GM20431 (cell line): ENCODE measurements at regions not wholly inside any gene's neighbourhood (a gene's known extent, or its start where the extent isn't known, plus 50 kb on each side); places are given as distances from the start of the nearest gene placed in this dataset.

ENCODE experiments used
- in situ Hi-C: fragments of 300-500 bp; cut with MseI, MboI; formaldehyde crosslinking; loops from one replicate; pipeline ENCODE4 v1.15.0; 2020; ENCODE audit warnings: low sequenced_read_pairs; ENCODE audit not compliant: unreplicated experiment

DNA sequence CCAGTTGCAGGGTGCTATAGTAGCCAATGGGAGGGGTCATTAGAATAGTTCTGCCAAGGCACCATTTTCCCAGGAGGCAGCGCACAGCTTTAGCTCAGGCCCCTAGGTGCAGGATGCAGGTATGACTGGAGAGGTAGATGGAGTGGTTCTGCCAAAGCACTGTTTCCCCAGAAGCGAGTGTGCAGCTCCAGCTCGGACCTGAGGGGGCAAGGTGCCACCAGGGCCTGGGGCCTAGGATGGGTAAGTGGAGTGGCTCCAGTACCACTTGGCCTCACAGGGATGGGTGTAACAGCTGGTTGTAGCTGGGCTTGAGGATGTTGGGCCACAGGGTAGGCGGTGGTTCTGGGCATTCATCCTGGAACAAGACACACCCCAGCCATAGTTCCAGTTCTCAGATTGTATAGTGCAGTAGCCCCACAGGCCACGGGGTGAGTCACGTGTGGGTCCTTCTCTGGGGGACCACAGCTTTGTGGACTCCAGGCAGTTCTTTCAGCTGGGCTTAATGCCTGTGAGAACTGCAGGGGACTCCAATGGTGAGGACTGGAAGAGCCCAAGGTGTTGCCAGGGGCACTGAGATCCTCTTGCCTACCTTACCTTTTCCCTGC is 185.5 kb upstream of the ANKH start:
- in situ Hi-C loops, result no loop called here

DNA sequence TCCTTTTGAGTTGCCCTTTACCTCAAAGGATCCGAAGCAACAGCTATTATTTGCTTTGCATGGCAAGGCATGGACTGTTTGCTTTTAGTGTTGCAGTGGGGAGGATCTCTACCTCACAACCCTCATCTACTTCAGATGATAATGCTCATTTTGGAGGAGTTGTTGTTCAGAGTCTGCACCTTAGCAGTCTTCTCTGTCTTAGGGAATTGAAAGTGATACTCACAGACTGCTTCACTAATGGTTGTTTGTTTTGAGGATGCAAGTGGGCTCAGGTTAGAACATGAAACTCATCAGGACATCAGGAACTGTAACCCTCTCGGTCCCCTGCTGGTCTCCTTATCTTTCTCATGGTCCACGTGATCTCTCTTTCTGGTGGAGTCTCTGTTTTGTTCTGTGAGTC is 172.9 kb upstream of the ANKH start:
- in situ Hi-C loops, result no loop called here

DNA sequence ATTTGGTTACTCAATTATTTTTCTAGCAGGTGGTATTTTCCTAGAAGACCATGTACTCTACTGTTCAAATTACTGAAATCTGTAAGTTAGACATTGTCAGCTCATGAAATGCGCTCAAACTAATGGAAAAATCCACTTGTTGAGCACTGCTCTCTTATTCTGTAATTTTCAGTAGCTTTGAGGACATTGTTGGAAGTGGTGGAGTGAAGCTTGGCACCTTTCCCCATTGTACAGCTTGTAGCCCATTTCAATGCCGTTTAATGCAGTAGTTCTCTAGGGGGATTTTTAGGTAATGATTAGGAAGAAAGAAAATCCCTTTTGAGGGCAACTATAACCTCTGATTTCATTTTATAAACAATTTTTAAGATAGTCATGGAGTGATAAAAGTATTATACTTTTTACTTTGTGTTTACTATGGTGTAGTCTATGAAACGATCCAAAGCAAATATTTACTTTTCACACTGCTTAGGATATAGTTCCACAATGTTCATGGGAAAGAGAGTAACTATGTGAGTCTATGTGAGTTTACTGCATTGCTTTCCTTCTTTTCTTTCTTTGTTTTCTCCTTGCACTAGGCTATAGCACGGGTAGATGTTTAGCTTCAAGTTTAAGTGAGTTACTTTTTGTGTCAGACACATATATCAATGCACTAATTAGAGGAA is 165.8 kb upstream of the ANKH start:
- in situ Hi-C loops, result no loop called here

DNA sequence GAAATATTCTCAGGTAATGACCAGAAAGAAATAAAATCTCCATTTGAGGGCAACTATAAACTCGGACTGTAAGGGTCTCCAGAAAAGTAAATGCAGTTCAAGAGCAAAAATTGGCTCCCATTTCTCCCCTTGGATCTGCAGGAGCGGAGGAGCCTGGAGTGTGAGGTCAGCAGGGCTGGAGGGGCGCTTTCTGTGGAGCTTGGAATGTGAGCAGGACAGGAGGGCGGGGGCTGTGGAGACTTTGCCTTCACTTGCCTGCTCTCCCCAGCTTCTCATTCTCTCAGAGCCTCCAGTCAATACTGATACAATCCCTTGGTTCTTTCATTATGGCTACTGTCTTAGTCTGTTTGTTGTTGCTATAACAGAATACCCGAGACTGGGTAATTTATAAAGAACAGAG is 162.8 kb upstream of the ANKH start:
- in situ Hi-C loops, result no loop called here

DNA sequence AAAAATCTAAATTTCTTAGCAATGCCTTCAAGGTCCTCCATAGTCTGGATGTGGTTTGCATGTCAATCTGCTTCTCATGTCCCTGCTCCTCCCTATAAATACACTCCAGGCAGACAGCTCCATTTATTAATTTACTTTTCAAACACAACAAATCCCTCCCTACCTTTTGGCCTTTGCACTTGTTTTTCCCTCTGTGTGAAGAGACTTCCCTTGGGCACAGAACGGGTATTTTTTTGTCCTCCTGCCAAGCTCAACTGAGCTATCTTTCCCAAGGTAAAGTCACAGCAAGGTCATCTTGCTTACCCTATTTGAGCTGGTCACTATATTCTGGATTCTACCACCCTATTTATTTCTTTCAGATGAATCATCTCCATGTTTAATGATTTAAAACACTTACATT is 159.6 kb upstream of the ANKH start:
- in situ Hi-C loops, result no loop called here

DNA sequence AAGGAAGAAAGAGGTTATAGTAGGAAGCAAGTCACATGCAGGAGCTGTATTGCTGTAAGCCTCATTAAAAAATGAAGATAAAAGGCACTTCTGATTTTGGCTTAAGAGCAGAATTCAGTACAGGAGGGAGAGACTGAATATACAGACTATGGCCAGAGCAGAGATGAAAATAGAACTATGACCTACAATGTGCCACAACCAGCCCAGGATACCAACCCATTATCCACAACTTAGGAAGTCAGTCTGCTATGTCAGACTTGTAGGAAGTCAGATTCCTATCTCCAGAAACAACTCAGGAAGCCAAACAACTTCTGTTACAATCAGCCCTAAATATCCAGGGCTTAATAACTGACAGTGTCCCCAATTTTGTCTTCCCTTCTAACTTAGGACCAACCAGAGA is 156.2 kb upstream of the ANKH start:
- in situ Hi-C loops, result no loop called here

DNA sequence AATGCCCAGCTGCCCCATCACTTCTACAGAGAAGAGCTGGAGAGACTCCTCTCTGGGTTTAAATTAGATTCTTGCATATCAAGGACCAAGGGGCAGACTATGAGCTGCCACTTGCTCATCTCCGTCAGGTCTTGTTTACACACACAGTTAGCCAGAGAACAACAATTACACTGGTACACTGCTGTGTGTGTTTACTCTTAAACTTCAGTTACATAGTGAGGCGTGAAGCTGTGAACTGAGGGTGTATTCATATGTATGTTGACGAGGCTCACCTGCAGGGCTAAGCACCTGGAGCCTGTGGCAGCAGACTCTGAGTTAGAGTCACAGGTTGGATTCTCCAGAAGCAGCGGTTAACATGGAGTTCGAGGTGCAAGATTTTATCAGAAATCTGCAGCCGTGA is 155.4 kb upstream of the ANKH start:
- in situ Hi-C loops, result no loop called here

DNA sequence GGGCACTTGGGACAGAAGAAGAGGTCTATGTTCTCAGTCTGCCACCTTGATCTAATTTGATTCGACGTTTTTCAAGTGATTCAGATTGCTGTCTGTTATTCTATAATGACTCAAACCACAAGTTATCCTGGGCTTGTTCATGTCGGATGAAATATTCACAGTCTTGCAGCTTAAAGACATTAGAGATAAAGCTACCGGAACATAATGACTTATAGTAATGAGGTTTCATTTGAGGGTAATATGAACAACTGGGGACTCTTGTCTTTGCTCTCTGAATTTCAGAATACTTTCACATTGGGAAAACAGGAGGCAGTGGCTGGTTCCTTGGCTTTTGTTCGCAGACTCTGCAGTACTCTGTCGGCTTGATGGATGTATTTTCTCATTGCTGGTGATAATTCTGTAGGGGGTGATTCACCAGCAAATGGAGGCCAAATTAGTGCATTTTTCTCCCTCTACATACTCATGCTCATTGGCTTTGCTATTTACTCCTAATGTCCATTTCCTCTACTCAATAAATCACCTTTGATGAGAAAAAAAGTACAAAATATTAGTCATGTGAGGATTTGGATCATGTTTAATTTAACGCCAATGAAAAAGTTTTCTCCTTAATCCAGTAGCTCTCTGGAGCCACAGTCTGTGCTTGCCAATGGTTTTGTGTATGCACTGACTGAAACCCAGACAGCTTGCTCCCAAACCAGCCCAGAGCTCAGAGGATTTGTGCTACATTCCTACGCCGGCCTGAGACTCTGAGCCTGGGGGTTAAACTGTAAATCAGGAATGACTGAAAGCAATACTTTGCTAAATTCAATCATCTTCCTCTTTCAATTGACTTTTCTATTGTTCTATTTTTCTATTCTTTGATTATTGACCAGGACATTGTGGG is 154.7 kb upstream of the ANKH start:
- in situ Hi-C loops, result no loop called here

DNA sequence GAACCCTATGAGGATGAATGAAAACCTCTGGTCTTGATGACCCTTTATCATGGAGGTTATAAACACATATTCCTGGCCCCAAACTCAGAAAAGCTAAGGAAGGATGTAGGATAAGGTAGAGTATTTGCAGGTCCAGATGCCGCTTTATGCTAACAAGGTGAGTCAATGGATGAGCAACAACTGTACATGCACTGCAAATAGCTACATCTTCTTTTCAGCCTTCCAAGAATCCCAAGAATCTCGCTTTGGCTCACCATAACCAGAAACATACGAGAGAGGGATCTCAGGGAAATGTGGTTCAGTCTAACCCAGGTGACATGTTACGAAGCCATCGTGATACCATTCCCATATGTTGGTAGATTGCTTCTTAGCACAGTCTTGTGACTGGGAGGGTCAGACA is 152.3 kb upstream of the ANKH start:
- in situ Hi-C loops, result no loop called here

DNA sequence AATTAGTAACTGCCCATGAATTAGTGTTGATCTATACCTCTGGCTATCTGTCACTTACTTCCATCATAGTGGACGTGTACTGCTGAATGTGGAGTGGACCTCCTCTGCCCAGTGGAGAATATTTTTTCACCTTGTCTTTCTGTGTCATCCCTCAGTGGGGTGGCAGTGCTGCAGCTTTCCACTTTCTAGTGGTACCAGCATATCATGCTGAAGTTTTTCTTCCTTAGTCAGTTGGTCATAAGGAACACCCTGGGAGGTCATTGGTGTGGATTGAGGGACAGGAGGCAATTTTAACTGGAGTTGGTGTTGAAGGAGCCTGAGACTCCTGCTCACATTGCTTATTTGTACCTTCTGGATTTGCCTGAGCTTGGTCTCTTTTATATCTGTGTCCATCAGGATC is 151.7 kb upstream of the ANKH start:
- in situ Hi-C loops, result no loop called here

DNA sequence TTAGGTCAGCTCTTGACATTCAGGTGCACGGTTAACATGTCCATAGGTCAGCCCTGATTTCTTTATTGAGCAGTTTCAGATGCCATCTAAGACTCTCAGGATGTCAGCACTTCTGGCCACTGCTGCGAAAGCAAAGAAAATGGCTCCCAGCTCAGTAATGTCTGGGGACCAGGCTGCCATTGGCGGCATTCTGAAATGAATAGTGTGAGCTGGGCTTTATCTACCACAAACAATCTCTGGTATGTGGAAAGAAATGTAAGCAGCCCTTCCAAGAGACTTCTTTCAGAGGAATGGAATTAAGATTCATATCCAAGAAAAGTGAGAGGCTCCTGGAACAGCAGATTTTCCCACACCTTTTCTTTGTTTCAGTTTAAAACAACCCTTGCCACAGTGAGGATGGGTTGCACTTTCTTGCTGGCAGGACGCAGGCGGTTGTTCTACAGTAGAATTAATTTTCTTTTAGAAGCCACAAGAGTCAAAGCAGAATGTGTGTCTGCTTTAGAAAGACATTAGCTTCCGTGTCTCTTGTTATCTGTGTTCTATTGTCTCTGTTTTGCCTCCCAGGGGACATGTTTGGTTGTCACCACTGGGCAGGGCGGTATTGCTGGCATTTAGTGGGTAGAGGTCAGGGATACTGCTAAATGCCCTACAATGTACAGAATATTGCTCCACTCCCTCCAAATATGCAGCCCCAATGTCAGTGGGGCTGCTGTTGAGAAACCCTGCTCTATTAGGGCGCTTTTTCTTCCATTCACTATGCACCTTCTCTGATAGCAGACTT is 149.9 kb upstream of the ANKH start:
- in situ Hi-C loops, result no loop called here

DNA sequence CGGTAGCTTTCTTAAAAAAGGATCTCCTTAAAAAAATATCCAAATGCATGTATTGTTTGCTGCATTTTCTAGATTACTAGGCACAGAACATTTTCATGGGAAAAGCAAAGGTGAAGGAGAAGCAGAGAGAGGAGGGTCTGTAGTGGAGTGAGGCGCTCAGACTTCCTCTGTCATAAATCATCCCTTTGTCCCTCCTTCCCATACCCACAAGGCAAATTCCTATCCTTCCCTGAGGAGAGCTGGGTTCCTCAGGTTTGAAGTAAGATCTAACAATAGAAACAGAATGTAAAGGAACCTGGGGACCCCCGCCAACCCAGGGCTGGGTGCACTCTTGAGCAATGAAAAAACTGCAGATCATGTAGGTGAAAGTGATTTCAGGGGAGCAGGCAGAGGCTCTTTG is 149.2 kb upstream of the ANKH start:
- in situ Hi-C loops, result no loop called here

DNA sequence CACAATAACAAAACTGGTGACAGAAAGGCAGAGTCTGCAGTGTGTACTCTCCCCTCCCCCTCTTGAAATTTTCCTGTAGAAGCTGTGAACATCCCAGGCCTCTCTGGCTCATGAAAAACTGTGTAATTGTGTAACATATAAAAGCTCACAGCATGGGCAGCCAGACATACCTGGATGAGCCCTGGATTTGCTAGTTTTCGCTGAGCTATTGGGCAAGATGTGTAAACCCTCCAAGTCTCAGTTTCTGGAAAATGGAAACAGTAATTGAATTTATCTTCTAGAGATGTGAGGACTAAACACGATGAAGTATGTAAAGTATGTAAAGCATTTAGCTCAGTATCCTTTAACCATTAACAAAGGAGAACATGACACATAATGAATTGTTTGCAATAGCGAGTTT is 143.2 kb upstream of the ANKH start:
- in situ Hi-C loops, result no loop called here

DNA sequence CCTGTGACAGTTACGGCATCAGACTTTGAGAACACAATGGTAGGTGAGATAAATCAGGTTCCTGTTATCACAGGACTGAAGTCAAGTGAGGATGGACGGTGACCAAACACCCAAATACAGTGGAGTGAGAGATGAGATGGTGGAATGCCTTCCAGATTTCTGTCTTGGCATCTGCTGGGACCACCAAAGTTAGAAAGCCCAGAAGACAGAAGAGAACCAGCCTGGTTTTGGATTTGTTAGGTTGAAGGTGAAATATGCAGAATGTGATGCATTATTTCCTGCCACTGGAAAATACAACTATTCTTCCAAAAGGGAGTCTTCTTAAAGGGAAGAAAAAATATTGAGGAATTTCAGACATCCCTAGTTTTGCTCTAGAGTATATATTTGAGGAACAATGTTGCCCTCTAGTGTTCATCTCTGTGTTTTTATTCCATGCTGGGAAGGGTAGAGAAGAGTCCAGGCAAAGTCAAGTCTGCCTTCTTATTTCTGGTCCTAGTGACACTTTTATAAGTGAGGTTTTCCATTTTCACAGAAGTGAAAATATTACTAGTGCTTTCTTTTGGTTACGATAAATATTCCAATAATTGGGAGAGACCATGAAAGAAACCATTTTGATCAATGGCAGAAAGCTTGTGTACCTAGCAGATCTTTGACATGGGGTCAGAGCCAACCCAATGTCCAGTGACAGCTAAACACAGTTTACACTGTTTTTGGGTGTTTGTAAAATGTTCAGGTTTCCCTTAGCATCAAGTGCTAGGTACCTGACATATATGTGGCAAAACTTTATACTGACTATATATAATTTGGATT is 142.3 kb upstream of the ANKH start:
- in situ Hi-C loops, result no loop called here

DNA sequence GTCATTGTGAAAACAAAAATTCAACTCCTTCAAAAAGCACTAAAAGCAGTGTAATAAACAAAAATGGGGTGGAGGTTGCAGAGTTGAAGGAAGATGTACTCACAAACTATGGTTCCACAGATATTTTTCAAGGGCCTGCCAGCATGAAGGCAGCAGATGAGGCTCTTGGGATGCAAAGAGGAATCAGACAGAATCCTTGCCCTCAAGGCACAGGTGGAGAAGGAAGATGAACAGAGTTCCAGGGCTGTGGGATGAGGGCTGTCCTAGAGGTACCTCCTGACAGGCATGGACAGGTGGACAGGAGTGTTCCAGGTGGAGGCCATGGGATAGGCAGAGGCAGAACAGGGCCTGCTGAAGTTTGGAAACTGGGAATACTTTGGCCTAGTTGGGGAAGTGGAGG is 140.5 kb upstream of the ANKH start:
- in situ Hi-C loops, result no loop called here

DNA sequence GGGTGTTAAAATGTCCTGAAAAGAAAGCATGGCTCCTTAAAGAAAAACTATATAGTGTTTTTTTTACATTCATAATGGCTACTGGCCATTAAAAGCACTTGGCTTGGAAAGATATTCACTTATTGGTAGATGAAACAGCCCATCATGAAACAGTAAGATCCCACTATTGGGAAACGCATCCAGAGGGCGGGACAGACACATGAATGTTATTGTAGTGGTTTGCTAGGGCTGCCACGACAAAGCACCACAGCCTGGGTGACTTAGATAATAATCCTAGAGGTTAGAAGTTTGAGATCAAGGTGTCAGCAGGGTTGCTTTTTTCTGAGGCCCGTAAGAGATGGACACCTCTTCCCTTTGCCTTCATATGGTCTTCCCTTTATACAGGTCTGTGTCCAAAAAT is 139.4 kb upstream of the ANKH start:
- in situ Hi-C loops, result no loop called here

DNA sequence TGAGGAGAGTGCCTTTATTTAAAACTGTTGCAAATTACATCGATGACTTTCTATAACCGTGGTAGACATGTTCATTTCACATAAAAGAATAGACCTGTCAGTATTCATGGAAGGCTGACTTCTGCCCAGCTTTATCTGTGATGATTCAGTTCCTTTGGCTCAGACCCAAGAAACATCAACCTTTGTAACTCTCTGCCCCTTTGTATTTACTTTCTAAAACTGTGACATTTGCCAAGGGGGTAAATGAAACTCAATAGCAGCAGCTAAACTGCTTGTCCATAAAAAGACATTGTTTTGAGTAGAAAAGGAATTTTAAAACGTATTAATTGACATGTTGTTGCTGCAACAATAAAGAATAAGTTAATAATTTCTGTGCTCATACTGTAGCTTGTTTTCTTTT is 137.8 kb upstream of the ANKH start:
- in situ Hi-C loops, result no loop called here

DNA sequence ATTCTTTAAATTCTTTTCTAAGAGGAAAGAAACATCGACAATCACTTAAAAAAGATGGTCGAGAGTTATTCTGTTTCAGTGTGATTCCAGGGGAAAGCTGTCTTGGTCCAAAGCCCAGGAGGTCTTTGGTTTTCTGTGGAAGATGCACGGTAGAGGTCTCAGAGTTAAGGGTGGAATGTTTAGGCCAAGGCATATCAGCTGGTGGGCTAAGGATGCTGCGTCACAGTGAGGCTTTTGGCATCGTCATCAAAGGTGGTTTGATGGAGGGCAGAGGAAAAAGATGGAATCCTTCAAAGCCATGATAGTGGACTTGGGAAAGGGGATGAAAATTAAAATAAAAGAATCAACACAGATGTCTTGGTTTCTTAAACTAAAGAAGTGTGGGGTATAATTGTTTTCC is 137.3 kb upstream of the ANKH start:
- in situ Hi-C loops, result no loop called here

DNA sequence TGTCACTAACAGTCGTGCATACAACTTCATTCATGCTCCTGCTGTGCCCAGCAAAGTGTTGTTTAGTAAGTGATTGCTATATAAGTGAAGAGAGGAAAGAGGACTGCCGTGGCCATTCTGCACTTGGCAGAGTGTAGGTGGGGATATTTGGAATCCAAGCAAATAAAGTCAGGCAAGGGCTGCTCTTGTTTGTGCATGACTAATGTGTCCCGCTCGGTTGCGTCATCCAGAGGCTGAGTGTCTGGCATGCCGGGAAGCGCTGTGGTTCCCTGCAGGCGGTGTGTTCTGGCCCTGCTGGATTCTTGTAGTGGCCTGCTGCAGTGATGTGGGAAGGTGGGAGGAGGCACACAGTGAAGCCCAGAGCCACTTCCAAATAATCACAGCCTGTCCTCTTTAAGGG is 136.9 kb upstream of the ANKH start:
- in situ Hi-C loops, result no loop called here

DNA sequence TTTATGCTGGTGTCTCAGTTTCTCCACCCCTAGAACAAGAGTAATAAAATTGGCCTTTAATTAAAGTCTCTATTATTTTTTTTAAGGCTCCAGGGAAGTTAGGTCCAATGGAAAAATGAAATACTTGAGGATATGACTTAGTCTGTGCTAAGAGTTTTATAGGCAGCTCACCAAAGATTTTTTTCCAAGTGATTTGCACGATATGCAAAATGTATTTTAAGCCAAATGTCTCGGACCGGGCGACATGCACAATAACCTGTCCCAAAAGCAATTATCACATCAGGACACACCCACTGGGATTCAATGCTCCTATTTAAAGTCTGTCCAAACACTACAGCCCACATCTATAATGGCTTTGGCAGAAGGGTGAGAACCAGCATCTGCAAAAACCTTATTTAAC is 136.1 kb upstream of the ANKH start:
- in situ Hi-C loops, result no loop called here
